Stimulated activated CD8-positive, alpha-beta memory T cell treated with anti-CD3 and anti-CD28 coated beads, Interleukin-4, amount 100 ng/mL, for 48 hours (primary cell): ENCODE measurements at regions not wholly inside any gene's neighbourhood (a gene's known extent, or its start where the extent isn't known, plus 50 kb on each side); places are given as distances from the start of the nearest gene placed in this dataset.
"Not testable (repeated sequence)": the region's sequence is repeated elsewhere in the genome, so short reads cannot be mapped to it uniquely, and the experiment has no call there.

Experiments
- DNase-seq: peaks from one replicate; pipeline ENCODE4 v3.0.0-alpha.2; 2020

DNA sequence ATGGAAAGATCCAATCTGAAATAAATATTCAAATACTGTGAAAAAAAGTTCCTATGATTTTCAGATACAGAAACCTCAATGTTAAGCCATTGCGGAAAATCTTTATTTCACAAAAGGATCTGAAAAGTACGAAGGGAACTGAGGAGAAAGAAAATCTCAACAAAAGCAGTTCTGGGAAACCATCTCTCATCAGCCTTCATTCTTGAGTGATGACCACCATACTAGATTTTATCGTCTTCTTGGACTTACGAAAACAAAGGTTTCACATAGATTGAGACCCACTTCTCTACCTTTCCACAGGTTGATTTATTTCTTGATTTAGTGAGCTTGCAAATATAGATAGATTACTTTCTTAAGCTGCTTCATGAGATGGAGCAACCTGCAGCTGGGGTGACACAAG is 293.4 kb upstream of the LYZL1 start:
- no peak for DNase-seq

DNA sequence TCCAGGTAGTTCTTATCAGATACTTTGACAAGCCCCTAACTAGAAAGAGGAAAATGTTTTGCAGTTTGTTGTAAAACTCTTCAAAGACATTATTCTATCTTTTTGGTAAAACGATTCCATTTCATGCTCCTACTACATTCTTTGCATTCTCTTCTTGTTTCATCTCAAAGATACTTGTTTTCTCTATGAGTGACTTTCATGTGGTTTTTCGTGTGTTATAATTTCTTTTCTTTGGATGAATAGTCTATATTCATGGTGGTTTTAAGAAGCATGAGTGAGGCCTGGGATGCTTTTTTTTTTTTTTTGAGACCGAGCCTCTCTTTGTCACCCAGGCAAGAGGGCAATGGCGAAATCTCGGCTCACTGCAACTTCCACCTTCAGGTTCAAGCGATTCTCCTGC is 292.5 kb upstream of the LYZL1 start:
- DNase-seq, result no peak

GRCh38 chr10:28996947-28997551 is 291.8 kb upstream of the LYZL1 start:
- no peak for DNase-seq

- DNase-seq, result no peak
Measured at GRCh38 chr10:28997734-28998133, 291.1 kb upstream of the LYZL1 start.

GRCh38 chr10:29001801-29002200 is 287.1 kb upstream of the LYZL1 start:
- DNase-seq, result no peak

DNA sequence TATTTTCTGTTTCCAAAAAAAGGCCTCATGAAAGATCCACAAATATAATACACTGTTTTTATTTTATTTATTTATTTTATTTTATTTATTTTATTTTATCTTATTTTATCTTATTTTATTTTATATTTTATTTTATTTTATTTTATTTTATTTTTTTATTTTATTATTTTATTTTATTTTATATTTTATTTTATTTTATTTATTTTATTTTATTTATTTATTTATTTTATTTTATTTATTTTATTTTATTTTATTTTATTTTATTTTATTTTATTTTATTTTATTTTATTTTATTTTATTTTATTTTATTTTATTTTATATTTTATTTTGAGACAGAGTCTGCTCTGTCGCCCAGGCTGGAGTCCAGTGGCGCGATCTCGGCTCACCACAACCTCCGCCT is 285.9 kb upstream of the LYZL1 start:
- DNase-seq, result not testable (repeated sequence)

- no peak for DNase-seq
Measured at GRCh38 chr10:29005988-29006387, 282.9 kb upstream of the LYZL1 start.

- DNase-seq, result no peak
Measured at GRCh38 chr10:29007370-29007747, 281.5 kb upstream of the LYZL1 start.

DNA sequence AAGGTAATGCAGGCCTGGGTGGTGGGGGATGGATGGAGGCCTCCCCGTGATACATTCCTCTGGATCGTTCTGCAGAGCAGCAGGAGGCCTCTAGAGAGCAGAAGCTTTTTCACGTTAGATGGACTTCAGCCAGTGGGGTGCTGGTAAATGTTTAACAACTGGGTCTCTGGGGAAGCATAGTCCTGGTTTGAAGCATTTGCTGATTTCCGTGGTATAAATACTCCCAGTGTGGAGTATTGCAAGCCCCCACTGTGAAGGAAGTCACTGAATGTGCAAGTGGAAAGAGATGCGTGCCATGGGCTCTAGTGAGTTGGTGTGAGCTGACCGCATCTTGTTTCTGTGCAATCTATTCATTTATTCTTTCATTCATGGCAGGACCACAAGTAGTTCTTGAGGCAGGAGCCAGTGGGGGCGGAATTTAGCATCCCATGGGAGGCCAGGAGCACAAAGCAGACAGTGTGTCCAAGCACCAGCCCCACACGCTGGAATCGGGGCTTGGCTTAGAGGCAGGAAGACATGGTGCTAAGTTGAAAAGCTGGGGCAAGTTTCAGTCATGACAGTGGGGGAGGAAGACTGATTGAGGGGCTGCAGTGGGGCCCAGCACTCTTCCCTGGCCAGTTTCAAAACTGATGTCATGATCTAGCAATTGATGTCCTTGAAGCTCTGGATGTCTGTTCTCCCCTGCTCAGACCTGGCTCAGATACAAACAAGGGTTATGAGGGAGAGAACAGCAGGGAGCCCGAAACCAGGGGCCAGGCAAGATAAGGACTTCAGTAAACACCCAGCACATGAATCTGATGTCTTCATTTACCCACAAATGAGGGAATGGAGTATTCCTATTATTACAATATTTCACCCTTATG is 280.9 kb upstream of the LYZL1 start:
- no peak for DNase-seq

- no peak for DNase-seq
Measured at GRCh38 chr10:29009464-29009863, 279.4 kb upstream of the LYZL1 start.

DNA sequence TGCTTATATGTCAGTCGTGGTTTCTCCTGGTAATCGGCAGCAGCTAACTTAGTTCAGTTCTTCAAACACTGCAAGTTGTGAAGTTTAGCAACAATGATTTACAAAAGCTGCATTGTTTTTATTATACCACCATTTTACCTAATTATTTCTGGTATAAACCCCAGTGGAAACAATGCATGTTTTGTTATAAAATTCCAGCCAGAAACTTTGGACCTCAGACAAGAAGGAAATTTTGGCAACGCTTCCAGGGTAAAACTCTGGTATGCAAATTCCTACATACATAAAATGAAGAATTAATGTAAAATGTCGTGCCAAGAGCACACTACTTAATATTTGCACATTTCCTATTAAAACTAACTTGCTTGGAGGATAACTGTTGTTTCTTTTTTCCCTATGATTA is 277.4 kb upstream of the LYZL1 start:
- no peak for DNase-seq

GRCh38 chr10:29012926-29013554 is 275.8 kb upstream of the LYZL1 start:
- no peak for DNase-seq

- no peak for DNase-seq
Measured at GRCh38 chr10:29021591-29021990, 267.3 kb upstream of the LYZL1 start.

DNA sequence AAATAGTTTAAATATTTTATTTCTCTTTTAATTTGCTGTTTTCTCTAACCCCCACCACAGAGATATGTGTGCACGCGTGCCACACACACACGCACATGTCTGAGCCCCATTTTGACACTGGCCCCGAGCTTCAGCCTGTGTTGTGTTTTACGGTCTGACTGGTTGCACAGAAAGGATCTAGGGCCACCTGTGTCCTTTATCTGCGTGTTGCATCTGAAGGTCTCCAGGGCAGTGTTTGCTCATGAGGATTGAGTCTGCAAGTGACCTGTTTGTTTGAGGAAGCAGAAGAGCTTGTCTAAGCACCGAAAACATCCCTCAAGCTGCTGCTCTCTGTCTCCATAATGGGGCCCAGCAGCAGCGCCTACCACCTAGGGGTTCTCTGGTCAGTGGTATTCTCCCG is 266.4 kb upstream of the LYZL1 start:
- no peak for DNase-seq

DNA sequence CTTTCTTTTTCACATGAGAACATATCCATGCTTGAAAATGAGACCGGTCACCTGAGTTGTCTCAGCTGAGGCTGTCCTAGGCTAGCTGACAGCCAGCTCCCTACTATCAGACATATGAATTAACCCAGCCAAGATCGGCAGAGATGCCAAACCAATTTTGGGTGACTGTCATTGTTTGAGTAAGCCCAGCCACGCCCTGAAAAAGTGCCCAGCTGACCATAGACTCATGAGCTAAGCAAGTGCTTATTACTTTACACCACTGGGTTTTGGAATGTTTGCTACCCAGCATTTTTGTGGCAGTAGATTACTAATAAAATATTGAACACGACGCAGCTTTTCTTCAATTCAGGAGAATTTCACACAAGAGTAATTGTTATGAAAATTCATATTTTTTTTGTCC is 265.2 kb upstream of the LYZL1 start:
- no peak for DNase-seq

DNA sequence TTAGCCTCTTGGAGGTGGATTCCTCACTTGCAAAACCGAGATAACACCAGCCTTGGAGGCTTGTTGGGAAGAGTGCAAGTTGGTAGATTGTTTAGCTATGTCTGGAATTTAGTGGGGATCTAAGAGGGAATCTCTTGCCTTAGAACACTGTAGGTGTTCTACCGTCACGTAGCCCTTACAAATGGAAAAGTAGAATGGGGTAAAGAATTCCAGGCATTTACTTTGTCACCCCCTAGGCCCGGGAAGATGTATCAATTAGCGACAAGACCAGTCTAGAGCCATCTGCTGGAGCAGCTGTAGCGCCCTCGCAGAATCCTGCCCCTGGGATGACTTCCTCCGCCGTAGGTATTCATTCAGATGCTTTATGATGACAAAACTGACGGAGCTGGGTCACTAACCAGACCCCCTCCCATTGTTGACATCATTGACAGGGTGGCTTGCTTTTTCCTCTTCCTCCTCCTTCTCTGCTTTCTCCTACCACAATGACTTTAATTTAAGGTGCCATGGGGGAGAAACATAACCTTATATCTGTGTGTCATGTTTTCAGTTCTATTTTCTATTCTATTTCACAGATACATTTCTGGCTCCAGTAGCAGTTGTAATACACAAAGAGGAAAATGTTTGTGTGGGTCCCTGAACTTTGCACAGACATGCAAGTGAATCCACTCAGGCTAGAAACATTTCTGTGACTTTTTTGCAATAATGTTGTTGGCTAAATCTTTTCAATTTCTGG is 262.6 kb upstream of the LYZL1 start:
- DNase-seq, result no peak

- no peak for DNase-seq
Measured at GRCh38 chr10:29026802-29027580, 261.9 kb upstream of the LYZL1 start.

DNA sequence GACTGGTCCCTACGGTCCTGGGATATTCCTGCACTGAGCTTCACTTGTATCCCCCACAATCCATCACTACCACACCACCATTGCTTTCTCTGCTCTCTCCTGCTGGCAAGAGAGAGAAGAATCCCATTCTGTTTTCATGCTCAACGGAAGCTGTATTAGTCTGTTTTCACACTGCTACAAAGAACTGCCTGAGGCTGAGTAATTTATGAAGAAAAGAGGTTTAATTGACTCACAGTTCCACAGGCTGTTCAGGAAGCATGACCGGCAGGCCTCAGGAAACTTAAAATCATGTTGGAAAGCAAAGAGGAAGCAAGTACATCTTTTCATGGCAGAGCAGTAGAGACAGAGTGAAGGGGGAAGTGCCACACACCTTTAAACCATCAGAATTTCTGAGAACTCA is 260.4 kb upstream of the LYZL1 start:
- no peak for DNase-seq

DNA sequence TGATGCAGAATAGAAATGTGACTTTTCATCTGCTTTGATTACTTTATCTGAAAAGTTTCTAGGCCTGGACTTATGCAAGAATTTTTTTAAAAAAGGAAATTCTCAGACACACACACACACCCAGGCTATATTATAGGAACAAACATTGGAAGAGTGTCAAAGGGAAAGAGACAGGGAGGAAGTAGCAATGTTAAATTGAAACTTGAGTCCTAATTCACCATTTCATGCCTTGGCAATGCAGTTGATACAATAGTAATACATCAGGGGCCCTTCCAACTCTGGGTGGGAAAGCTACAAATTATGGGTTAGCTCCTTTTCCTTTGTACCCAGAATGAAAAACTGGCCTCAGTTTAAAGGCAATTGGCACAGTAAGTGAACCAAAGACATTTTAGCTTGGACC is 258.0 kb upstream of the LYZL1 start:
- no peak for DNase-seq

GRCh38 chr10:29032169-29032568 is 256.7 kb upstream of the LYZL1 start:
- DNase-seq, result no peak

DNA sequence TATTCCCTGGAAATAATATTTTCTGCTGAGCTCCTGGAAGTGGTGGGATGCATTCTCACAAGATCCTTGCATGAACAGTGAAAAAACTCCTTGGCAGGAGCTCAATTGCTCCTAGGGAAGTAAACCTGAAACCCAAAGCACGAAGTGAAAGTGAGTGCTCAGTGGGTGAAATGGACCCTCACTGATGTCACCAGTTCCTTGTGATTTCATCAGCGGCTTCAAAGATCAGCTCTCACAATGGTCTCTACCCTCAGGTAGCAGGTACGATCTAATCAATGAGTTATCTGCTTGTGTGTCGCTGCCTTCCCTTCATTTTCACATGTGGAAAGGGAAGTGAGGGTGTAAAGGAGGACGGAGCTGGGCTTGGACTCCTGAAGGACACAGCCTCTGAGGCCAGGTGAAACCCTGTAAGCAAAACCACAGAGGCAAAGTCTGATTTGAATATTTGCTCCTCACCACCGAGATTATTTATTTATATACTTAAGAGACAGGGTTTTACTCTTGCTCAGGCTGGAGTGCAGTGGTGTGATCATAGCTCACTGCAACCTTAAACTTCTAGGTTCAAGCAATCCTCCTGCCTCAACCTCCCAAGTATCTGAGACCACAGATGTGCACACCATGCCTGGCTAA is 255.4 kb upstream of the LYZL1 start:
- no peak for DNase-seq

GRCh38 chr10:29034592-29034991 is 254.3 kb upstream of the LYZL1 start:
- no peak for DNase-seq
